ENCODE measurements at regions not wholly inside any gene's neighbourhood (a gene's known extent, or its start where the extent isn't known, plus 50 kb on each side); places are given as distances from the start of the nearest gene placed in this dataset.
A peak's percentile ranks its signal among the peaks of the same experiment; 100 is the strongest.

GRCh38 chr6:14848019-14848418 is 397.9 kb upstream of the JARID2 start:
- Histone ChIP-seq H3K27me3 (ENCODE audit: low read depth) (no peaks in the 10 kb centered on the region), H3K27ac (replicated peaks) (no peak overlapping the region), H3K9me3 (replicated peaks) (no peaks in the 10 kb centered on the region), H3K4me1 (no peaks in the 10 kb centered on the region), H3K4me3 (no peak overlapping the region), H3K36me3 (no peaks in the 10 kb centered on the region)
- DNase-seq: no peak
- TF ChIP-seq CTCF (IDR thresholded peaks at IDR 0.05; ENCODE audit: borderline replicate concordance): no peak
- intact Hi-C loops (cut with micrococcal nuclease): no loop called here

GRCh38 chr6:14849185-14849584 is 396.7 kb upstream of the JARID2 start:
- Histone ChIP-seq H3K4me3 (no peak overlapping the region), H3K36me3 (no peaks in the 10 kb centered on the region), H3K27ac (replicated peaks) (no peak overlapping the region), H3K4me1 (no peaks in the 10 kb centered on the region), H3K27me3 (ENCODE audit: low read depth) (no peaks in the 10 kb centered on the region), H3K9me3 (replicated peaks) (no peaks in the 10 kb centered on the region)
- intact Hi-C loops (cut with micrococcal nuclease): no loop called here
- TF ChIP-seq CTCF (IDR thresholded peaks at IDR 0.05; ENCODE audit: borderline replicate concordance): no peak
- DNase-seq: no peak

GRCh38 chr6:14851281-14851680 is 394.6 kb upstream of the JARID2 start:
- no peak for DNase-seq
- no peak for TF ChIP-seq CTCF (IDR thresholded peaks at IDR 0.05; ENCODE audit: borderline replicate concordance)
- Histone ChIP-seq H3K9me3 (replicated peaks) (no peaks in the 10 kb centered on the region), H3K27ac (replicated peaks) (no peak overlapping the region), H3K4me1 (no peaks in the 10 kb centered on the region), H3K36me3 (no peaks in the 10 kb centered on the region), H3K4me3 (no peak overlapping the region), H3K27me3 (ENCODE audit: low read depth) (no peaks in the 10 kb centered on the region)
- intact Hi-C loops (cut with micrococcal nuclease): no loop called here

GRCh38 chr6:14852375-14852774 is 393.5 kb upstream of the JARID2 start:
- Histone ChIP-seq H3K36me3 (no peaks in the 10 kb centered on the region), H3K4me1 (no peaks in the 10 kb centered on the region), H3K27ac (replicated peaks) (no peak overlapping the region), H3K4me3 (no peak overlapping the region), H3K27me3 (ENCODE audit: low read depth) (no peaks in the 10 kb centered on the region), H3K9me3 (replicated peaks) (no peaks in the 10 kb centered on the region)
- intact Hi-C loops (cut with micrococcal nuclease): no loop called here
- no peak for TF ChIP-seq CTCF (IDR thresholded peaks at IDR 0.05; ENCODE audit: borderline replicate concordance)
- no peak for DNase-seq

- intact Hi-C loops (cut with micrococcal nuclease): no loop called here
- Histone ChIP-seq H3K9me3 (replicated peaks) (no peaks in the 10 kb centered on the region), H3K36me3 (no peaks in the 10 kb centered on the region), H3K27me3 (ENCODE audit: low read depth) (no peaks in the 10 kb centered on the region), H3K4me1 (no peaks in the 10 kb centered on the region), H3K27ac (replicated peaks) (no peak overlapping the region), H3K4me3 (no peak overlapping the region)
- peak; percentile 11 for TF ChIP-seq CTCF (IDR thresholded peaks at IDR 0.05; ENCODE audit: borderline replicate concordance)
- peak; percentile 35 for DNase-seq
These were observed 389.7 kb upstream of the JARID2 start for GRCh38 chr6:14856177-14856576.

GRCh38 chr6:14857001-14857400 is 388.9 kb upstream of the JARID2 start:
- no peak for TF ChIP-seq CTCF (IDR thresholded peaks at IDR 0.05; ENCODE audit: borderline replicate concordance)

More at GRCh38 chr6:14857001-14857400, 388.9 kb upstream of the JARID2 start:
- no peak for DNase-seq
- Histone ChIP-seq H3K9me3 (replicated peaks) (no peaks in the 10 kb centered on the region), H3K36me3 (no peaks in the 10 kb centered on the region), H3K4me1 (no peaks in the 10 kb centered on the region), H3K27me3 (ENCODE audit: low read depth) (no peaks in the 10 kb centered on the region), H3K27ac (replicated peaks) (no peak overlapping the region), H3K4me3 (no peak overlapping the region)
- intact Hi-C loops (cut with micrococcal nuclease): no loop called here
